ENCODE measurements at regions not wholly inside any gene's neighbourhood (a gene's known extent, or its start where the extent isn't known, plus 50 kb on each side); places are given as distances from the start of the nearest gene placed in this dataset.

GRCh38 chr6:7672066-7673062 lies 53.5 kb upstream of the BMP6 start:
- H3K36me3 ChIP-seq, result no peaks in the 10 kb centered on the region
- no peaks in the 10 kb centered on the region for H3K27me3 ChIP-seq
- ATAC-seq, result no peak
- peaks cover 8% of the 10 kb centered on the region for H3K4me1 ChIP-seq
- no peak overlapping the region for H3K27ac ChIP-seq
- no peak for TF ChIP-seq CTCF (IDR thresholded peaks at IDR 0.05)
- no peak overlapping the region for H3K4me3 ChIP-seq
- H3K9me3 ChIP-seq, result no peaks in the 10 kb centered on the region
- DNase-seq, result no peak
- intact Hi-C loops (cut with DNase I), result no loop called here

- TF ChIP-seq CTCF (IDR thresholded peaks at IDR 0.05), result no peak
- Histone ChIP-seq H3K27ac (no peak overlapping the region), H3K36me3 (no peaks in the 10 kb centered on the region), H3K9me3 (no peaks in the 10 kb centered on the region), H3K27me3 (no peaks in the 10 kb centered on the region), H3K4me3 (peak overlapping the region; percentile 19), H3K4me1 (peaks cover 8% of the 10 kb centered on the region)
- ATAC-seq, result peak; percentile 82
- intact Hi-C loops (cut with DNase I), result no loop called here
- DNase-seq, result peak; percentile 68
Measured at GRCh38 chr6:7673063-7673536, 52.8 kb upstream of the BMP6 start.

- no peak for TF ChIP-seq CTCF (IDR thresholded peaks at IDR 0.05)
- Histone ChIP-seq H3K4me3 (no peak overlapping the region), H3K27me3 (no peaks in the 10 kb centered on the region), H3K36me3 (no peaks in the 10 kb centered on the region), H3K27ac (no peak overlapping the region), H3K9me3 (no peaks in the 10 kb centered on the region), H3K4me1 (peaks cover 8% of the 10 kb centered on the region)
- peak; percentile 30 for ATAC-seq
- DNase-seq, result no peak
- intact Hi-C loops (cut with DNase I), result no loop called here
Measured at GRCh38 chr6:7674291-7674690, 51.6 kb upstream of the BMP6 start.

- TF ChIP-seq CTCF (IDR thresholded peaks at IDR 0.05), result no peak
Measured at GRCh38 chr6:7675353-7675945, 50.5 kb upstream of the BMP6 start.

More at GRCh38 chr6:7675353-7675945, 50.5 kb upstream of the BMP6 start:
- Histone ChIP-seq H3K4me3 (no peak overlapping the region), H3K27me3 (no peaks in the 10 kb centered on the region), H3K4me1 (peaks cover 8% of the 10 kb centered on the region), H3K9me3 (no peaks in the 10 kb centered on the region), H3K27ac (no peak overlapping the region), H3K36me3 (no peaks in the 10 kb centered on the region)
- intact Hi-C loops (cut with DNase I), result no loop called here
- ATAC-seq (no peak), DNase-seq (no peak)
